Karpas-422 (cell line): ENCODE measurements at regions not wholly inside any gene's neighbourhood (a gene's known extent, or its start where the extent isn't known, plus 50 kb on each side); places are given as distances from the start of the nearest gene placed in this dataset.

Experiments used
- DNase-seq: peaks from one replicate; pipeline ENCODE4 v3.0.0-alpha.2; 2015
- H2AFZ ChIP-seq: fragments of 200-600 bp; sonication (generic); 2 replicates; pipeline ENCODE4 v1.6.1; 2014; ENCODE audit warnings: antibody characterized with exemption, low read length, mixed read lengths
- H3K27ac ChIP-seq: fragments of 200-600 bp; sonication (generic); 2 replicates; pipeline ENCODE4 v1.5.1; 2014; ENCODE audit warnings: mild to moderate bottlenecking, low read length, moderate library complexity
- H3K27me3 ChIP-seq: fragments of 200-600 bp; sonication (generic); 2 replicates; pipeline ENCODE4 v1.6.1; 2014; ENCODE audit warnings: low read length, mixed read lengths
- H3K36me3 ChIP-seq: fragments of 200-600 bp; sonication (generic); 2 replicates; pipeline ENCODE4 v1.6.1; 2014; ENCODE audit warnings: low read length, mixed read lengths; ENCODE audit not compliant: insufficient read depth
- H3K4me1 ChIP-seq: fragments of 200-600 bp; sonication (generic); 2 replicates; pipeline ENCODE4 v1.6.1; 2014; ENCODE audit warnings: mild to moderate bottlenecking, low read length, mixed read lengths
- H3K4me2 ChIP-seq: fragments of 200-600 bp; sonication (generic); 2 replicates; pipeline ENCODE4 v1.6.1; 2014; ENCODE audit warnings: low read length, low read depth, mild to moderate bottlenecking; ENCODE audit not compliant: poor library complexity, severe bottlenecking
- H3K4me3 ChIP-seq: fragments of 200-600 bp; sonication (generic); 2 replicates; pipeline ENCODE4 v1.5.1; 2014; ENCODE audit warnings: mild to moderate bottlenecking, antibody characterized with exemption, low read length, mixed read lengths
- H3K79me2 ChIP-seq: fragments of 200-600 bp; sonication (generic); 2 replicates; pipeline ENCODE4 v1.6.1; 2014; ENCODE audit warnings: mild to moderate bottlenecking, low read length, mixed read lengths
- H3K9ac ChIP-seq: fragments of 200-600 bp; sonication (generic); 2 replicates; pipeline ENCODE4 v1.6.0; 2014; ENCODE audit warnings: low read length
- H3K9me2 ChIP-seq: fragments of 200-600 bp; sonication (generic), shearing (Covaris generic); replicated peaks from 2 replicates; pipeline ENCODE4 v1.6.0; 2014; ENCODE audit warnings: mild to moderate bottlenecking, low read length, moderate library complexity; ENCODE audit not compliant: insufficient read depth
- H3K9me3 ChIP-seq: fragments of 300-700, 200-600 bp; sonication (generic); 2 replicates; pipeline ENCODE4 v1.6.1; 2014; ENCODE audit warnings: low read length, mixed read lengths
- H4K20me1 ChIP-seq: fragments of 200-600 bp; sonication (generic); 2 replicates; pipeline ENCODE4 v1.6.1; 2014; ENCODE audit warnings: mild to moderate bottlenecking, antibody characterized with exemption, low read length, low read depth; ENCODE audit not compliant: insufficient read depth

GRCh38 chr10:113967126-113967525, 76.5 kb upstream of the ADRB1 start:
- H3K4me2 ChIP-seq, result no peak overlapping the region
- peak; percentile 16 for DNase-seq
- H2AFZ ChIP-seq, result no peak overlapping the region
- H3K9me2 ChIP-seq, result no peaks in the 10 kb centered on the region
- H3K9me3 ChIP-seq, result no peaks in the 10 kb centered on the region
- no peaks in the 10 kb centered on the region for H3K27me3 ChIP-seq
- H3K4me1 ChIP-seq, result peaks cover 8% of the 10 kb centered on the region
- H3K4me3 ChIP-seq, result no peak overlapping the region
- no peaks in the 10 kb centered on the region for H3K36me3 ChIP-seq
- H3K79me2 ChIP-seq, result no peaks in the 10 kb centered on the region
- H4K20me1 ChIP-seq, result no peaks in the 10 kb centered on the region
- no peak overlapping the region for H3K9ac ChIP-seq
- H3K27ac ChIP-seq, result no peak overlapping the region

- Histone ChIP-seq H3K4me3 (no peak overlapping the region), H3K9me3 (no peaks in the 10 kb centered on the region), H2AFZ (no peak overlapping the region)
Measured at GRCh38 chr10:113970641-113971040, 73.0 kb upstream of the ADRB1 start.

GRCh38 chr10:113971349-113971973, 72.2 kb upstream of the ADRB1 start:
- no peak overlapping the region for H3K9ac ChIP-seq
- H3K36me3 ChIP-seq, result no peaks in the 10 kb centered on the region
- no peaks in the 10 kb centered on the region for H3K9me2 ChIP-seq
- H2AFZ ChIP-seq, result no peak overlapping the region
- no peak overlapping the region for H3K4me3 ChIP-seq
- no peaks in the 10 kb centered on the region for H3K27me3 ChIP-seq
- DNase-seq, result no peak
- H3K79me2 ChIP-seq, result no peaks in the 10 kb centered on the region
- no peaks in the 10 kb centered on the region for H3K4me1 ChIP-seq
- H3K27ac ChIP-seq, result no peak overlapping the region
- no peak overlapping the region for H3K4me2 ChIP-seq
- no peaks in the 10 kb centered on the region for H4K20me1 ChIP-seq
- no peaks in the 10 kb centered on the region for H3K9me3 ChIP-seq

More at GRCh38 chr10:113970641-113971040, 73.0 kb upstream of the ADRB1 start:
- no peaks in the 10 kb centered on the region for H3K79me2 ChIP-seq
- H4K20me1 ChIP-seq, result no peaks in the 10 kb centered on the region
- no peaks in the 10 kb centered on the region for H3K36me3 ChIP-seq
- peaks cover 5% of the 10 kb centered on the region for H3K4me1 ChIP-seq
- no peak overlapping the region for H3K27ac ChIP-seq
- no peaks in the 10 kb centered on the region for H3K9me2 ChIP-seq
- no peaks in the 10 kb centered on the region for H3K27me3 ChIP-seq
- H3K9ac ChIP-seq, result no peak overlapping the region
- H3K4me2 ChIP-seq, result no peak overlapping the region
- peak; percentile 37 for DNase-seq

- Histone ChIP-seq H3K27me3 (no peaks in the 10 kb centered on the region), H3K36me3 (no peaks in the 10 kb centered on the region), H2AFZ (no peak overlapping the region), H3K9me2 (no peaks in the 10 kb centered on the region), H3K9me3 (no peaks in the 10 kb centered on the region), H3K4me1 (peaks cover 8% of the 10 kb centered on the region), H3K9ac (no peak overlapping the region), H3K27ac (no peak overlapping the region), H3K79me2 (no peaks in the 10 kb centered on the region), H4K20me1 (no peaks in the 10 kb centered on the region), H3K4me3 (no peak overlapping the region), H3K4me2 (no peak overlapping the region)
- DNase-seq, result no peak
Measured at GRCh38 chr10:113977174-113977573, 66.5 kb upstream of the ADRB1 start.

- Histone ChIP-seq H3K4me2 (no peak overlapping the region), H3K36me3 (no peaks in the 10 kb centered on the region), H2AFZ (no peak overlapping the region), H3K9me3 (no peaks in the 10 kb centered on the region), H3K27ac (no peak overlapping the region), H3K4me1 (peaks cover 15% of the 10 kb centered on the region), H3K27me3 (no peaks in the 10 kb centered on the region), H4K20me1 (no peaks in the 10 kb centered on the region), H3K9ac (no peak overlapping the region), H3K79me2 (no peaks in the 10 kb centered on the region), H3K9me2 (no peaks in the 10 kb centered on the region), H3K4me3 (no peak overlapping the region)
- no peak for DNase-seq
Measured at GRCh38 chr10:113978802-113979201, 64.9 kb upstream of the ADRB1 start.

GRCh38 chr10:113979409-113979808, 64.3 kb upstream of the ADRB1 start:
- H4K20me1 ChIP-seq, result no peaks in the 10 kb centered on the region
- H3K4me2 ChIP-seq, result peak overlapping the region; percentile 18
- DNase-seq, result peak; percentile 53
- H3K36me3 ChIP-seq, result no peaks in the 10 kb centered on the region
- no peaks in the 10 kb centered on the region for H3K79me2 ChIP-seq
- no peak overlapping the region for H2AFZ ChIP-seq
- H3K9ac ChIP-seq, result no peak overlapping the region
- no peaks in the 10 kb centered on the region for H3K27me3 ChIP-seq
- no peaks in the 10 kb centered on the region for H3K9me2 ChIP-seq
- peaks cover 15% of the 10 kb centered on the region for H3K4me1 ChIP-seq
- H3K4me3 ChIP-seq, result no peak overlapping the region
- H3K27ac ChIP-seq, result no peak overlapping the region
- H3K9me3 ChIP-seq, result no peaks in the 10 kb centered on the region

GRCh38 chr10:113980408-113981087, 63.1 kb upstream of the ADRB1 start:
- Histone ChIP-seq H3K9me2 (no peaks in the 10 kb centered on the region), H3K4me2 (no peak overlapping the region), H3K79me2 (no peaks in the 10 kb centered on the region), H4K20me1 (no peaks in the 10 kb centered on the region), H3K4me1 (peaks cover 15% of the 10 kb centered on the region), H2AFZ (no peak overlapping the region), H3K9me3 (no peaks in the 10 kb centered on the region), H3K9ac (no peak overlapping the region), H3K4me3 (no peak overlapping the region), H3K36me3 (no peaks in the 10 kb centered on the region), H3K27ac (no peak overlapping the region), H3K27me3 (no peaks in the 10 kb centered on the region)
- DNase-seq, result no peak

- H3K27me3 ChIP-seq, result no peaks in the 10 kb centered on the region
- H3K79me2 ChIP-seq, result no peaks in the 10 kb centered on the region
- H3K36me3 ChIP-seq, result no peaks in the 10 kb centered on the region
- no peak overlapping the region for H2AFZ ChIP-seq
- no peaks in the 10 kb centered on the region for H4K20me1 ChIP-seq
- H3K9ac ChIP-seq, result no peak overlapping the region
- H3K4me1 ChIP-seq, result peaks cover 15% of the 10 kb centered on the region
- no peak overlapping the region for H3K27ac ChIP-seq
- no peaks in the 10 kb centered on the region for H3K9me3 ChIP-seq
- H3K4me2 ChIP-seq, result no peak overlapping the region
- no peaks in the 10 kb centered on the region for H3K9me2 ChIP-seq
- no peak for DNase-seq
- H3K4me3 ChIP-seq, result no peak overlapping the region
Measured at GRCh38 chr10:113982296-113982695, 61.4 kb upstream of the ADRB1 start.
